ENCODE measurements at regions not wholly inside any gene's neighbourhood (a gene's known extent, or its start where the extent isn't known, plus 50 kb on each side); places are given as distances from the start of the nearest gene placed in this dataset.

- Histone ChIP-seq H3K4me1 (ENCODE audit: control insufficient read depth in 1 of 2, insufficient read depth in 2 of 2, low read length in 2 of 2) (no peaks in the 10 kb centered on the region), H3K4me3 (ENCODE audit: low read length in 2 of 2) (no peak overlapping the region), H3K9me3 (ENCODE audit: control insufficient read depth, low read length) (peaks cover 2% of the 10 kb centered on the region), H3K27ac (ENCODE audit: low read depth in 1 of 2, low read length in 2 of 2) (no peak overlapping the region), H3K27me3 (ENCODE audit: control insufficient read depth in 1 of 2, insufficient read depth in 2 of 2, low read length in 1 of 2) (no peaks in the 10 kb centered on the region), H3K36me3 (ENCODE audit: control insufficient read depth in 1 of 2, insufficient read depth in 2 of 2, low read length in 1 of 2) (no peaks in the 10 kb centered on the region)
- WGBS, 2 donors: 96% methylated on average over 9 of the region's 9 CpGs
- DNase-seq (peak; percentile 27 to 44), ATAC-seq (ENCODE audit: low FRiP score) (no peak)
- intact Hi-C loops (cut with DNase I): no loop called here
Observed at GRCh38 chr6:170032706-170033309, 258.1 kb downstream of the DLL1 start.

GRCh38 chr6:170032197-170032596, 258.7 kb downstream of the DLL1 start:
- Histone ChIP-seq H3K27me3 (ENCODE audit: control insufficient read depth in 1 of 2, insufficient read depth in 2 of 2, low read length in 1 of 2) (no peaks in the 10 kb centered on the region), H3K4me1 (ENCODE audit: control insufficient read depth in 1 of 2, insufficient read depth in 2 of 2, low read length in 2 of 2) (no peaks in the 10 kb centered on the region), H3K4me3 (ENCODE audit: low read length in 2 of 2) (no peak overlapping the region), H3K36me3 (ENCODE audit: control insufficient read depth in 1 of 2, insufficient read depth in 2 of 2, low read length in 1 of 2) (no peaks in the 10 kb centered on the region), H3K9me3 (ENCODE audit: control insufficient read depth, low read length) (peaks cover 2% of the 10 kb centered on the region), H3K27ac (ENCODE audit: low read depth in 1 of 2, low read length in 2 of 2) (no peak overlapping the region)
- intact Hi-C loops (cut with DNase I): no loop called here
- 95 to 96% methylated on average over 6 of the region's 6 CpGs for WGBS, 2 donors
- DNase-seq (peak; percentile 21 to 57), ATAC-seq (ENCODE audit: low FRiP score) (no peak)

- DNase-seq (peak; percentile 26 to 43), ATAC-seq (ENCODE audit: low FRiP score) (no peak)
- no peaks in the 10 kb centered on the region for H3K27me3 ChIP-seq (ENCODE audit: control insufficient read depth in 1 of 2, insufficient read depth in 2 of 2, low read length in 1 of 2)
- no peak overlapping the region for H3K4me3 ChIP-seq (ENCODE audit: low read length in 2 of 2)
- WGBS, 2 donors: 89 to 94% methylated on average over 11 of the region's 11 CpGs
- H3K27ac ChIP-seq (ENCODE audit: low read depth in 1 of 2, low read length in 2 of 2): no peak overlapping the region
- intact Hi-C loops (cut with DNase I): no loop called here
- H3K36me3 ChIP-seq (ENCODE audit: control insufficient read depth in 1 of 2, insufficient read depth in 2 of 2, low read length in 1 of 2): no peaks in the 10 kb centered on the region
- H3K9me3 ChIP-seq (ENCODE audit: control insufficient read depth, low read length): peaks cover 2% of the 10 kb centered on the region
- H3K4me1 ChIP-seq (ENCODE audit: control insufficient read depth in 1 of 2, insufficient read depth in 2 of 2, low read length in 2 of 2): no peaks in the 10 kb centered on the region
Observed at GRCh38 chr6:170031684-170032121, 259.2 kb downstream of the DLL1 start.

- no peak overlapping the region for H3K4me3 ChIP-seq (ENCODE audit: low read length in 2 of 2)
- H3K27me3 ChIP-seq (ENCODE audit: control insufficient read depth in 1 of 2, insufficient read depth in 2 of 2, low read length in 1 of 2): no peaks in the 10 kb centered on the region
- H3K27ac ChIP-seq (ENCODE audit: low read depth in 1 of 2, low read length in 2 of 2): no peak overlapping the region
- ATAC-seq (ENCODE audit: low FRiP score): no peak
- no peaks in the 10 kb centered on the region for H3K36me3 ChIP-seq (ENCODE audit: control insufficient read depth in 1 of 2, insufficient read depth in 2 of 2, low read length in 1 of 2)
- H3K9me3 ChIP-seq (ENCODE audit: control insufficient read depth, low read length): peaks cover 2% of the 10 kb centered on the region
- WGBS, 2 donors: 86 to 87% methylated on average over 16 of the region's 16 CpGs
- intact Hi-C loops (cut with DNase I): no loop called here
- DNase-seq: peak; percentile 24 to 64
- no peaks in the 10 kb centered on the region for H3K4me1 ChIP-seq (ENCODE audit: control insufficient read depth in 1 of 2, insufficient read depth in 2 of 2, low read length in 2 of 2)
Observed at GRCh38 chr6:170030821-170031471, 259.9 kb downstream of the DLL1 start.

GRCh38 chr6:170030284-170030815, 260.5 kb downstream of the DLL1 start:
- Histone ChIP-seq H3K27me3 (ENCODE audit: control insufficient read depth in 1 of 2, insufficient read depth in 2 of 2, low read length in 1 of 2) (no peaks in the 10 kb centered on the region), H3K4me3 (ENCODE audit: low read length in 2 of 2) (no peak overlapping the region), H3K9me3 (ENCODE audit: control insufficient read depth, low read length) (peaks cover 2% of the 10 kb centered on the region), H3K27ac (ENCODE audit: low read depth in 1 of 2, low read length in 2 of 2) (no peak overlapping the region), H3K36me3 (ENCODE audit: control insufficient read depth in 1 of 2, insufficient read depth in 2 of 2, low read length in 1 of 2) (no peaks in the 10 kb centered on the region), H3K4me1 (ENCODE audit: control insufficient read depth in 1 of 2, insufficient read depth in 2 of 2, low read length in 2 of 2) (no peaks in the 10 kb centered on the region)
- intact Hi-C loops (cut with DNase I): no loop called here
- DNase-seq (peak in 1 of 2 donors; percentile 24), ATAC-seq (ENCODE audit: low FRiP score) (no peak)
- WGBS, 2 donors: 85 to 90% methylated on average over 12 of the region's 12 CpGs

GRCh38 chr6:170029416-170030283, 261.2 kb downstream of the DLL1 start:
- ATAC-seq (ENCODE audit: low FRiP score) (no peak), DNase-seq (peak; percentile 38 to 42)
- Histone ChIP-seq H3K36me3 (ENCODE audit: control insufficient read depth in 1 of 2, insufficient read depth in 2 of 2, low read length in 1 of 2) (no peaks in the 10 kb centered on the region), H3K4me1 (ENCODE audit: control insufficient read depth in 1 of 2, insufficient read depth in 2 of 2, low read length in 2 of 2) (no peaks in the 10 kb centered on the region), H3K4me3 (ENCODE audit: low read length in 2 of 2) (no peak overlapping the region), H3K27me3 (ENCODE audit: control insufficient read depth in 1 of 2, insufficient read depth in 2 of 2, low read length in 1 of 2) (no peaks in the 10 kb centered on the region), H3K27ac (ENCODE audit: low read depth in 1 of 2, low read length in 2 of 2) (no peak overlapping the region), H3K9me3 (ENCODE audit: control insufficient read depth, low read length) (peaks cover 2% of the 10 kb centered on the region)
- intact Hi-C loops (cut with DNase I): no loop called here
- 81 to 86% methylated on average over 23 of the region's 23 CpGs for WGBS, 2 donors

- DNase-seq (peak; percentile 34 to 59), ATAC-seq (ENCODE audit: low FRiP score) (no peak)
- intact Hi-C loops (cut with DNase I): no loop called here
- H3K4me3 ChIP-seq (ENCODE audit: low read length in 2 of 2): no peak overlapping the region
- no peak overlapping the region for H3K27ac ChIP-seq (ENCODE audit: low read depth in 1 of 2, low read length in 2 of 2)
- 86 to 89% methylated on average over 23 of the region's 23 CpGs for whole genome bisulfite sequencing, 2 donors
- H3K9me3 ChIP-seq (ENCODE audit: control insufficient read depth, low read length): peaks cover 2% of the 10 kb centered on the region
- H3K4me1 ChIP-seq (ENCODE audit: control insufficient read depth in 1 of 2, insufficient read depth in 2 of 2, low read length in 2 of 2): no peaks in the 10 kb centered on the region
- no peaks in the 10 kb centered on the region for H3K36me3 ChIP-seq (ENCODE audit: control insufficient read depth in 1 of 2, insufficient read depth in 2 of 2, low read length in 1 of 2)
- no peaks in the 10 kb centered on the region for H3K27me3 ChIP-seq (ENCODE audit: control insufficient read depth in 1 of 2, insufficient read depth in 2 of 2, low read length in 1 of 2)
Observed at GRCh38 chr6:170028629-170029345, 262.1 kb downstream of the DLL1 start.

GRCh38 chr6:170027647-170028043, 263.2 kb downstream of the DLL1 start:
- Histone ChIP-seq H3K4me1 (ENCODE audit: control insufficient read depth in 1 of 2, insufficient read depth in 2 of 2, low read length in 2 of 2) (no peaks in the 10 kb centered on the region), H3K4me3 (ENCODE audit: low read length in 2 of 2) (no peak overlapping the region), H3K27ac (ENCODE audit: low read depth in 1 of 2, low read length in 2 of 2) (no peak overlapping the region), H3K36me3 (ENCODE audit: control insufficient read depth in 1 of 2, insufficient read depth in 2 of 2, low read length in 1 of 2) (no peaks in the 10 kb centered on the region), H3K27me3 (ENCODE audit: control insufficient read depth in 1 of 2, insufficient read depth in 2 of 2, low read length in 1 of 2) (no peaks in the 10 kb centered on the region), H3K9me3 (ENCODE audit: control insufficient read depth, low read length) (no peaks in the 10 kb centered on the region)
- ATAC-seq (ENCODE audit: low FRiP score) (no peak), DNase-seq (peak; percentile 21 to 47)
- intact Hi-C loops (cut with DNase I): no loop called here
- 92 to 96% methylated on average over 4 of the region's 4 CpGs for WGBS, 2 donors
